ENCODE measurements at regions not wholly inside any gene's neighbourhood (a gene's known extent, or its start where the extent isn't known, plus 50 kb on each side); places are given as distances from the start of the nearest gene placed in this dataset.

- DNase-seq (ENCODE audit: low spot score) (no peak), ATAC-seq (ENCODE audit: insufficient number of reproducible peaks, low FRiP score, low read depth) (no peak)
- Histone ChIP-seq H3K27ac (no peak overlapping the region), H3K27me3 (replicated peaks; ENCODE audit: insufficient read depth) (no peaks in the 10 kb centered on the region), H3K4me3 (no peak overlapping the region), H3K9me3 (no peaks in the 10 kb centered on the region), H3K36me3 (no peaks in the 10 kb centered on the region), H3K4me1 (ENCODE audit: control insufficient read depth in 1 of 2, low read depth in 2 of 2) (no peaks in the 10 kb centered on the region)
- TF ChIP-seq, protein P1, sequence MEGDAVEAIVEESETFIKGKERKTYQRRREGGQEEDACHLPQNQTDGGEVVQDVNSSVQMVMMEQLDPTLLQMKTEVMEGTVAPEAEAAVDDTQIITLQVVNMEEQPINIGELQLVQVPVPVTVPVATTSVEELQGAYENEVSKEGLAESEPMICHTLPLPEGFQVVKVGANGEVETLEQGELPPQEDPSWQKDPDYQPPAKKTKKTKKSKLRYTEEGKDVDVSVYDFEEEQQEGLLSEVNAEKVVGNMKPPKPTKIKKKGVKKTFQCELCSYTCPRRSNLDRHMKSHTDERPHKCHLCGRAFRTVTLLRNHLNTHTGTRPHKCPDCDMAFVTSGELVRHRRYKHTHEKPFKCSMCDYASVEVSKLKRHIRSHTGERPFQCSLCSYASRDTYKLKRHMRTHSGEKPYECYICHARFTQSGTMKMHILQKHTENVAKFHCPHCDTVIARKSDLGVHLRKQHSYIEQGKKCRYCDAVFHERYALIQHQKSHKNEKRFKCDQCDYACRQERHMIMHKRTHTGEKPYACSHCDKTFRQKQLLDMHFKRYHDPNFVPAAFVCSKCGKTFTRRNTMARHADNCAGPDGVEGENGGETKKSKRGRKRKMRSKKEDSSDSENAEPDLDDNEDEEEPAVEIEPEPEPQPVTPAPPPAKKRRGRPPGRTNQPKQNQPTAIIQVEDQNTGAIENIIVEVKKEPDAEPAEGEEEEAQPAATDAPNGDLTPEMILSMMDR (IDR thresholded peaks at IDR 0.05), result no peak
Observed at GRCh38 chr2:65943099-65943786, 491.7 kb upstream of the MEIS1 start.

GRCh38 chr2:65940856-65941255 lies 494.1 kb upstream of the MEIS1 start:
- Histone ChIP-seq H3K4me3 (no peak overlapping the region), H3K4me1 (ENCODE audit: control insufficient read depth in 1 of 2, low read depth in 2 of 2) (peaks cover 2 to 4% of the 10 kb centered on the region in 2 donors), H3K36me3 (no peaks in the 10 kb centered on the region), H3K9me3 (no peaks in the 10 kb centered on the region), H3K27ac (no peak overlapping the region), H3K27me3 (replicated peaks; ENCODE audit: insufficient read depth) (no peaks in the 10 kb centered on the region)
- DNase-seq (ENCODE audit: low spot score) (no peak), ATAC-seq (ENCODE audit: insufficient number of reproducible peaks, low FRiP score, low read depth) (no peak)
- TF ChIP-seq, protein P1 (IDR thresholded peaks at IDR 0.05), result no peak

- DNase-seq (ENCODE audit: low spot score) (no peak), ATAC-seq (ENCODE audit: insufficient number of reproducible peaks, low FRiP score, low read depth) (no peak)
- no peaks in the 10 kb centered on the region for H3K9me3 ChIP-seq
- no peaks in the 10 kb centered on the region for H3K36me3 ChIP-seq
- H3K4me3 ChIP-seq, result no peak overlapping the region
- H3K4me1 ChIP-seq (ENCODE audit: control insufficient read depth in 1 of 2, low read depth in 2 of 2), result peaks cover 2 to 4% of the 10 kb centered on the region in 2 donors
- H3K27ac ChIP-seq, result no peak overlapping the region
- TF ChIP-seq, protein P1 (IDR thresholded peaks at IDR 0.05), result no peak
- H3K27me3 ChIP-seq (replicated peaks; ENCODE audit: insufficient read depth), result no peaks in the 10 kb centered on the region
Observed at GRCh38 chr2:65939687-65940086, 495.2 kb upstream of the MEIS1 start.

DNA sequence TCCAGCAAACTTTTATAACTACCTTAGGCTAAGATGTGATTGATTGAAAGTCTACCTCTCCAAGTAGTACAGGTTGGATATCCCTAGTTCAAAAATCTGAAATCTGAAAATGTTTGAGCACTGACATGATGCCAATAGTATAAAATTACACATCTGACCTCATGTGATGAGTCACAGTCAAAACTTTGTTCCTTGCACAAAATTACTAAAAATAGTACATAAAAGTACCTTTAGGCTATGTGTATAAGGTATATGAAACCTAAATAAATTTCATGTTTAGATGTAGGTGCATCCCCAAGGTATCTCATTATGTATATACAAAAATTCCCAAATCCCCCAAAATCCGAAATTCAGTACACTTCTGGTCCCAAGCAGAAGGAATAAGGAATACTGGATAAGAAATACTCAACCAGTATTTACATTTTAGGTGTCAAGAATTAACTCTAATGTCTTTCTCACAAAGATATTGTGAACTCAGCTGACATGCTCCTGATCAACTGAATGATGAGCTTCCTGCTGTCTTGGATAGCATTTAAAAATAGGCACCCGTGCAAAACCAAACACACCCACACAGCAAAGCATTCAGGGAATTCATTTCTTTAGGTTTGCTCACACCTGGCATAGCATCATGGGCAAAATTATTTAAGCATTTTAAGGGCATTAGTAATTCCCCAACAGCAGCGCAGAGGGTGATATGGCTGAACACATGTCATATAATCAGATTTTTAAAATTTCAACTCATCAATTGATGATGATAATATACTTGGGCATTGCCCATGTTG lies 497.4 kb upstream of the MEIS1 start:
- Histone ChIP-seq H3K9me3 (no peaks in the 10 kb centered on the region), H3K36me3 (no peaks in the 10 kb centered on the region), H3K4me3 (no peak overlapping the region), H3K27me3 (replicated peaks; ENCODE audit: insufficient read depth) (no peaks in the 10 kb centered on the region), H3K27ac (no peak overlapping the region), H3K4me1 (ENCODE audit: control insufficient read depth in 1 of 2, low read depth in 2 of 2) (peaks cover 2 to 4% of the 10 kb centered on the region in 2 donors)
- DNase-seq (ENCODE audit: low spot score), result no peak
- TF ChIP-seq, protein P1 (IDR thresholded peaks at IDR 0.05), result no peak
- no peak for ATAC-seq (ENCODE audit: insufficient number of reproducible peaks, low FRiP score, low read depth)

- TF ChIP-seq, protein P1 (IDR thresholded peaks at IDR 0.05), result no peak
- Histone ChIP-seq H3K27ac (no peak overlapping the region), H3K27me3 (replicated peaks; ENCODE audit: insufficient read depth) (no peaks in the 10 kb centered on the region), H3K4me3 (no peak overlapping the region), H3K9me3 (no peaks in the 10 kb centered on the region), H3K4me1 (ENCODE audit: control insufficient read depth in 1 of 2, low read depth in 2 of 2) (peaks cover 2 to 4% of the 10 kb centered on the region in 2 donors), H3K36me3 (no peaks in the 10 kb centered on the region)
- ATAC-seq (ENCODE audit: insufficient number of reproducible peaks, low FRiP score, low read depth), result no peak
- no peak for DNase-seq (ENCODE audit: low spot score)
Observed at GRCh38 chr2:65934992-65935629, 499.8 kb upstream of the MEIS1 start.
